SK-N-SH treated with all-trans-retinoic acid at 6 μM for 48 hours (cell line): ENCODE measurements at regions not wholly inside any gene's neighbourhood (a gene's known extent, or its start where the extent isn't known, plus 50 kb on each side); places are given as distances from the start of the nearest gene placed in this dataset.

Experiments used
- ATAC-seq: fragments of 200-7000 bp; cut with Tn5 transposase; 3 replicates; pipeline ENCODE4 v1.9.1; 2020; ENCODE audit warnings: mild to moderate bottlenecking, moderate library complexity
- ARNTL ChIP-seq: fragments of 450-650 bp; formaldehyde crosslinking; IDR thresholded peaks from 2 replicates; pipeline ENCODE4 v1.5.0; 2020; ENCODE audit warnings: low read depth, mild to moderate bottlenecking, moderate library complexity, borderline replicate concordance
- BACH2 ChIP-seq: fragments of 250-450 bp; sonication (Bioruptor Pico); IDR thresholded peaks from 2 replicates; pipeline ENCODE4 v1.9.0; 2021; ENCODE audit warnings: mild to moderate bottlenecking, borderline replicate concordance
- CREB5 ChIP-seq: fragments of 250-450 bp; sonication (Bioruptor Pico); IDR thresholded peaks from 2 replicates; pipeline ENCODE4 v1.5.1; 2020; ENCODE audit warnings: low read depth, mild to moderate bottlenecking, moderate library complexity
- CSDC2 ChIP-seq: fragments of 250-450 bp; sonication (Bioruptor Pico); IDR thresholded peaks from 2 replicates; pipeline ENCODE4 v1.5.0; 2020; ENCODE audit warnings: mild to moderate bottlenecking, moderate library complexity
- CSRNP3 ChIP-seq: fragments of 250-450 bp; sonication (Bioruptor Pico); IDR thresholded peaks from 2 replicates; pipeline ENCODE4 v1.5.1; 2021; ENCODE audit warnings: mild to moderate bottlenecking, moderate library complexity
- ESRRG ChIP-seq: fragments of 250-450 bp; sonication (Bioruptor Pico); IDR thresholded peaks from 2 replicates; pipeline ENCODE4 v1.6.1; 2021; ENCODE audit warnings: mild to moderate bottlenecking
- GLIS3 ChIP-seq: fragments of 250-450 bp; sonication (Bioruptor Pico); IDR thresholded peaks from 2 replicates; pipeline ENCODE4 v1.5.0; 2020; ENCODE audit warnings: mild to moderate bottlenecking, moderate library complexity
- ISL1 ChIP-seq: fragments of 250-450 bp; sonication (Bioruptor Pico); IDR thresholded peaks from 2 replicates; pipeline ENCODE4 v2.1.2; 2022; ENCODE audit warnings: mild to moderate bottlenecking, moderate library complexity
- OSR1 ChIP-seq: fragments of 250-450 bp; sonication (Bioruptor Pico); IDR thresholded peaks from 2 replicates; pipeline ENCODE4 v1.8.0; 2022; ENCODE audit warnings: moderate library complexity, mild to moderate bottlenecking, inconsistent platforms
- PATZ1 ChIP-seq: fragments of 250-450 bp; sonication (Bioruptor Pico); IDR thresholded peaks from 2 replicates; pipeline ENCODE4 v1.8.0; 2020; ENCODE audit warnings: mild to moderate bottlenecking, moderate library complexity, borderline replicate concordance
- POU6F1 ChIP-seq: fragments of 250-450 bp; sonication (Bioruptor Pico); IDR thresholded peaks from 2 replicates; pipeline ENCODE4 v1.8.0; 2021; ENCODE audit warnings: low read depth, mild to moderate bottlenecking, moderate library complexity, borderline replicate concordance
- PPARA ChIP-seq: fragments of 250-450 bp; sonication (Bioruptor Pico); IDR thresholded peaks from 2 replicates; pipeline ENCODE4 v1.5.0; 2020; ENCODE audit warnings: mild to moderate bottlenecking, borderline replicate concordance
- RARB ChIP-seq: fragments of 250-450 bp; sonication (Bioruptor Pico); IDR thresholded peaks from 2 replicates; pipeline ENCODE4 v1.8.0; 2021; ENCODE audit warnings: mild to moderate bottlenecking, moderate library complexity
- SNAI2 ChIP-seq: fragments of 250-450 bp; sonication (Bioruptor Pico); IDR thresholded peaks from 2 replicates; pipeline ENCODE4 v1.5.0; 2020; ENCODE audit warnings: mild to moderate bottlenecking, moderate library complexity
- TCF4 ChIP-seq: fragments of 250-450 bp; sonication (Bioruptor Pico); IDR thresholded peaks from 2 replicates; pipeline ENCODE4 v1.8.0; 2021; ENCODE audit warnings: mild to moderate bottlenecking, moderate library complexity, borderline replicate concordance
- TOX ChIP-seq: fragments of 250-450 bp; sonication (Bioruptor Pico); IDR thresholded peaks from 2 replicates; pipeline ENCODE4 v1.8.0; 2021; ENCODE audit warnings: mild to moderate bottlenecking, moderate library complexity, borderline replicate concordance
- ZC3H10 ChIP-seq: fragments of 250-450 bp; sonication (Bioruptor Pico); IDR thresholded peaks from 2 replicates; pipeline ENCODE4 v1.5.1; 2021; ENCODE audit warnings: mild to moderate bottlenecking, moderate library complexity
- ZFP3 ChIP-seq: fragments of 250-450 bp; sonication (Bioruptor Pico); IDR thresholded peaks from 2 replicates; pipeline ENCODE4 v1.5.0; 2020; ENCODE audit warnings: mild to moderate bottlenecking, moderate library complexity
- ZFP30 ChIP-seq: fragments of 450-650 bp; formaldehyde crosslinking; IDR thresholded peaks from 2 replicates; pipeline ENCODE4 v1.5.0; 2022; ENCODE audit warnings: mild to moderate bottlenecking, moderate library complexity
- ZNF565 ChIP-seq: fragments of 450-650 bp; formaldehyde crosslinking; conservative IDR thresholded peaks from 2 replicates; pipeline ENCODE4 v1.5.0; 2020; ENCODE audit warnings: low read depth, mild to moderate bottlenecking, moderate library complexity
- ZNF8 ChIP-seq: fragments of 450-650 bp; formaldehyde crosslinking; IDR thresholded peaks from 2 replicates; pipeline ENCODE4 v1.5.0; 2020; ENCODE audit warnings: mild to moderate bottlenecking, moderate library complexity

GRCh38 chr4:119825696-119826095, 197.1 kb upstream of the PDE5A start (continued):
- no peak for TF ChIP-seq CSDC2 (CRISPR knock-in tag)

GRCh38 chr4:119823891-119824290, 195.3 kb upstream of the PDE5A start:
- no peak for ATAC-seq
- no peak for TF ChIP-seq TOX
- TF ChIP-seq ZC3H10 (CRISPR knock-in tag): no peak

- ATAC-seq: no peak
- TF ChIP-seq ZC3H10 (CRISPR knock-in tag) (no peak), ZNF565 (no peak), CREB5 (CRISPR knock-in tag) (no peak), RARB (CRISPR knock-in tag) (no peak), BACH2 (no peak), PPARA (CRISPR knock-in tag) (no peak), ARNTL (CRISPR knock-in tag) (no peak), ESRRG (no peak), OSR1 (CRISPR knock-in tag) (no peak), GLIS3 (CRISPR knock-in tag) (no peak), ZNF8 (no peak), POU6F1 (CRISPR knock-in tag) (no peak), TCF4 (CRISPR knock-in tag) (no peak), PATZ1 (CRISPR knock-in tag) (no peak), ZFP3 (CRISPR knock-in tag) (no peak), ZFP30 (CRISPR knock-in tag) (no peak)
These were observed 194.4 kb upstream of the PDE5A start for GRCh38 chr4:119823045-119823444.

- TF ChIP-seq CREB5 (CRISPR knock-in tag) (no peak), TOX (no peak), BACH2 (no peak), ZFP30 (CRISPR knock-in tag) (no peak), OSR1 (CRISPR knock-in tag) (no peak), POU6F1 (CRISPR knock-in tag) (no peak), ZFP3 (CRISPR knock-in tag) (no peak), PATZ1 (CRISPR knock-in tag) (no peak), ZNF565 (no peak), ISL1 (CRISPR knock-in tag) (no peak), ESRRG (no peak), SNAI2 (CRISPR knock-in tag) (no peak), CSRNP3 (no peak), CSDC2 (CRISPR knock-in tag) (no peak), ZNF8 (no peak)
- ATAC-seq: no peak
These were observed 187.9 kb upstream of the PDE5A start for GRCh38 chr4:119816473-119816872.
